DMS53 treated with DMSO at 0.1 percent for 48 hours (cell line): ENCODE measurements at regions not wholly inside any gene's neighbourhood (a gene's known extent, or its start where the extent isn't known, plus 50 kb on each side); places are given as distances from the start of the nearest gene placed in this dataset.
"Not testable (repeated sequence)": the region's sequence is repeated elsewhere in the genome, so short reads cannot be mapped to it uniquely, and the experiment has no call there.

Source experiments
- DNase-seq: peaks from one replicate; lab custom pipeline; 2025; ENCODE audit not compliant: unreplicated experiment; lab: John Stamatoyannopoulos, UW

GRCh38 chr5:112570708-112571444, 151.8 kb upstream of the EPB41L4A start:
- no peak for DNase-seq

GRCh38 chr5:112573441-112573840, 154.4 kb upstream of the EPB41L4A start:
- DNase-seq = no peak

- no peak for DNase-seq
Observed at GRCh38 chr5:112574536-112574935, 155.5 kb upstream of the EPB41L4A start.

GRCh38 chr5:112576298-112576925, 157.3 kb upstream of the EPB41L4A start:
- no peak for DNase-seq

- DNase-seq = no peak
Observed at GRCh38 chr5:112579599-112580170, 158.0 kb upstream of the APC start.

GRCh38 chr5:112581811-112582320, 155.8 kb upstream of the APC start:
- DNase-seq = no peak

GRCh38 chr5:112583166-112583565, 154.5 kb upstream of the APC start:
- DNase-seq = peak; percentile 97

- DNase-seq = no peak
Observed at GRCh38 chr5:112584781-112585180, 152.9 kb upstream of the APC start.

GRCh38 chr5:112586596-112587062, 151.1 kb upstream of the APC start:
- no peak for DNase-seq

GRCh38 chr5:112590858-112591257, 146.8 kb upstream of the APC start:
- not testable (repeated sequence) for DNase-seq

GRCh38 chr5:112594095-112594850, 143.4 kb upstream of the APC start:
- peak; percentile 32 for DNase-seq

GRCh38 chr5:112594941-112595340, 142.7 kb upstream of the APC start:
- no peak for DNase-seq

GRCh38 chr5:112597831-112598230, 139.9 kb upstream of the APC start:
- DNase-seq = no peak

- DNase-seq = not testable (repeated sequence)
Observed at GRCh38 chr5:112600510-112600909, 137.2 kb upstream of the APC start.

GRCh38 chr5:112604732-112605630, 132.7 kb upstream of the APC start:
- DNase-seq = peak; percentile 74

- DNase-seq = no peak
Observed at GRCh38 chr5:112608975-112609374, 128.7 kb upstream of the APC start.

- no peak for DNase-seq
Observed at GRCh38 chr5:112612663-112613062, 125.0 kb upstream of the APC start.

GRCh38 chr5:112614285-112614684, 123.4 kb upstream of the APC start:
- peak; percentile 5 for DNase-seq

GRCh38 chr5:112614986-112615385, 122.7 kb upstream of the APC start:
- DNase-seq = peak; percentile 1

GRCh38 chr5:112616812-112617547, 120.7 kb upstream of the APC start:
- DNase-seq = no peak
